Large intestine (tissue), 3 donors: ENCODE measurements at regions not wholly inside any gene's neighbourhood (a gene's known extent, or its start where the extent isn't known, plus 50 kb on each side); places are given as distances from the start of the nearest gene placed in this dataset.

Experiments used
- DNase-seq, 2 donors: peaks; one replicate each; pipeline versions ENCODE4 v3.0.0 to v3.0.0-alpha.2; 2013
- H3K27ac ChIP-seq: one replicate; pipeline ENCODE4 v1.5.1; 2013; ENCODE audit warnings: low read length
- H3K27me3 ChIP-seq: 2 replicates; pipeline ENCODE4 v1.6.1; 2013; ENCODE audit warnings: low read length; ENCODE audit not compliant: control insufficient read depth, insufficient read depth
- H3K36me3 ChIP-seq: 2 replicates; pipeline ENCODE4 v1.6.1; 2013; ENCODE audit warnings: low read length; ENCODE audit not compliant: control insufficient read depth, insufficient read depth
- H3K4me1 ChIP-seq: one replicate; pipeline ENCODE4 v1.6.1; 2013; ENCODE audit warnings: low read length; ENCODE audit not compliant: control insufficient read depth, insufficient read depth
- H3K4me3 ChIP-seq: one replicate; pipeline ENCODE4 v1.5.1; 2013; ENCODE audit warnings: low read length
- H3K9me3 ChIP-seq: one replicate; pipeline ENCODE4 v1.6.1; 2013; ENCODE audit warnings: mild to moderate bottlenecking, low read depth, low read length, moderate library complexity; ENCODE audit not compliant: control insufficient read depth
- WGBS: methylation state at CpG from one replicate; pipeline ENCODE4 v1.1.5; 2013; ENCODE audit warnings: low lambda C conversion rate; ENCODE audit not compliant: insufficient coverage; 5-methylcytosine and 5-hydroxymethylcytosine counted together

- Histone ChIP-seq H3K36me3 (no peaks in the 10 kb centered on the region), H3K9me3 (no peaks in the 10 kb centered on the region), H3K4me1 (no peaks in the 10 kb centered on the region), H3K27ac (no peak overlapping the region), H3K4me3 (no peak overlapping the region), H3K27me3 (no peaks in the 10 kb centered on the region)
- no peak for DNase-seq
These were observed 81.6 kb upstream of the MPDZ start for GRCh38 chr9:13361076-13361475.

DNA sequence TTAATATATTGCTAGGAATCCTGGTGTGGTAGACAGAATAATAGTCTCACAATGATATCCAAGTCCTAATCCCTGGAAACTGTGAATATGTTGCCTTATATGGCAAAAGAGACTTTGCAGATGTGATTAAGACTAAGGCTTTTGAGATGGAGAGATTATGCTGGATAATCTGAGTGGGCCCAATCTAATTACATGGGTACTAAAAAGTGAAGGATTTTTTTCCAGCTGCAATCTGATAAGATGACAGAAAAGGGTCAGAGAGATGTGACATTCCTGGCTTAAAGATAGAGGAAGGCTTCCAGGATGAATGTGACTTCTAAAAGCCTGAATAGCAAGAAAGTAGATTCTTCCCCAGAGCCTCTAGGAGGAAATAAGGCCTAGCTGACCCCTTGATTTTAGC lies 80.7 kb upstream of the MPDZ start:
- H3K9me3 ChIP-seq: no peaks in the 10 kb centered on the region
- no peak overlapping the region for H3K4me3 ChIP-seq
- H3K4me1 ChIP-seq: no peaks in the 10 kb centered on the region
- no peaks in the 10 kb centered on the region for H3K36me3 ChIP-seq
- no peak for DNase-seq
- H3K27ac ChIP-seq: no peak overlapping the region
- H3K27me3 ChIP-seq: no peaks in the 10 kb centered on the region

DNA sequence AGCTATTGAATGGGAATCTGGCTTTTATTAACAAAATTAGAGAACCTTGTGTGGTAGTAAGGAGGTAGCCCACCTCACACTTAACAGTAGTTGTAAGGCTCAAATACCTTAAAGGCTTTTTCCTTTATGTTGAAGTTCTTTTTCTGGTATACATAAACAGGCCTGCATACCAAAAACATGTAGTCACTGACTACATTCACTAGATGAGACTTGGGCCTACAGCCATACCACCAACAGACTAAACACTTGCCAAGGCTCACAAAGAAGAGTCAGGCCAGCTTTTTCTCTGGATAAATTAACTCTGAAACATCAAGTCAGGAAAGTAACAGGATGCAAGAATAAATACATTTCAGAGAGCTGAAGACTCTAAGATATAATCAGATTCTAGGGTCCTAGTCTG lies 78.6 kb upstream of the MPDZ start:
- peak; percentile 2 to 16 for DNase-seq

GRCh38 chr9:13354733-13355132 lies 75.2 kb upstream of the MPDZ start:
- WGBS: 57% methylated on average over 1 of the region's 2 CpGs
- H3K4me3 ChIP-seq: no peak overlapping the region
- no peak overlapping the region for H3K27ac ChIP-seq
- H3K36me3 ChIP-seq: no peaks in the 10 kb centered on the region
- DNase-seq: no peak
- H3K27me3 ChIP-seq: no peaks in the 10 kb centered on the region
- H3K9me3 ChIP-seq: no peaks in the 10 kb centered on the region
- H3K4me1 ChIP-seq: no peaks in the 10 kb centered on the region

More for the DNA sequence above, 78.6 kb upstream of the MPDZ start:
- H3K27me3 ChIP-seq: no peaks in the 10 kb centered on the region
- no peaks in the 10 kb centered on the region for H3K9me3 ChIP-seq
- H3K27ac ChIP-seq: no peak overlapping the region
- H3K4me1 ChIP-seq: no peaks in the 10 kb centered on the region
- no peaks in the 10 kb centered on the region for H3K36me3 ChIP-seq
- no peak overlapping the region for H3K4me3 ChIP-seq

GRCh38 chr9:13352451-13352979 lies 73.0 kb upstream of the MPDZ start:
- no peaks in the 10 kb centered on the region for H3K36me3 ChIP-seq
- WGBS: 80% methylated on average over 1 of the region's 4 CpGs
- DNase-seq: no peak
- H3K4me3 ChIP-seq: no peak overlapping the region
- H3K4me1 ChIP-seq: no peaks in the 10 kb centered on the region
- H3K27me3 ChIP-seq: no peaks in the 10 kb centered on the region
- H3K27ac ChIP-seq: no peak overlapping the region
- no peaks in the 10 kb centered on the region for H3K9me3 ChIP-seq

GRCh38 chr9:13351778-13352386 lies 72.4 kb upstream of the MPDZ start:
- WGBS: 18% methylated on average over 3 of the region's 3 CpGs
- Histone ChIP-seq H3K4me3 (no peak overlapping the region), H3K9me3 (no peaks in the 10 kb centered on the region), H3K36me3 (no peaks in the 10 kb centered on the region), H3K4me1 (no peaks in the 10 kb centered on the region), H3K27ac (no peak overlapping the region), H3K27me3 (no peaks in the 10 kb centered on the region)
- DNase-seq: peak in 1 of 2 donors; percentile 11

DNA sequence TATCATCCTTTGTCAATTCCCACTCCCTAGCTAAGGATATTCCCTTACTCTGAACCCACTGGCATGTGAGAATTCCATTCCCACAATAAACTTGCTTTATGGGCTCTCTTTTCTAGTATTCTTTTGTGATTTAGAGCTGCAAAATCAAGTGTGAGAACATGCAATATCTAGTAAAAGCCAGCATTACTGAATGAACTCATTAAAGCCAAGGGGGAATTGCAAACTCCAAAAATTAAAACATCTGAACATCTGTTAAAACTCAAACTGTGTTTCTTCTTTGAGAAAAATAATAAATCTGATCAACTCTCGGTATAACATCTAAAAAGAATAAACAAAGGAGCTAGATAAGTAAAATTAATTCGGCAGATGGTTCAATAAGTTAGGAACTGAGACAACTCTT lies 53.1 kb upstream of the MPDZ start:
- WGBS: 82% methylated on average over 2 of the region's 2 CpGs
- H3K4me1 ChIP-seq: no peaks in the 10 kb centered on the region
- no peaks in the 10 kb centered on the region for H3K27me3 ChIP-seq
- H3K36me3 ChIP-seq: no peaks in the 10 kb centered on the region
- no peak for DNase-seq
- no peak overlapping the region for H3K27ac ChIP-seq
- no peak overlapping the region for H3K4me3 ChIP-seq
- no peaks in the 10 kb centered on the region for H3K9me3 ChIP-seq

DNA sequence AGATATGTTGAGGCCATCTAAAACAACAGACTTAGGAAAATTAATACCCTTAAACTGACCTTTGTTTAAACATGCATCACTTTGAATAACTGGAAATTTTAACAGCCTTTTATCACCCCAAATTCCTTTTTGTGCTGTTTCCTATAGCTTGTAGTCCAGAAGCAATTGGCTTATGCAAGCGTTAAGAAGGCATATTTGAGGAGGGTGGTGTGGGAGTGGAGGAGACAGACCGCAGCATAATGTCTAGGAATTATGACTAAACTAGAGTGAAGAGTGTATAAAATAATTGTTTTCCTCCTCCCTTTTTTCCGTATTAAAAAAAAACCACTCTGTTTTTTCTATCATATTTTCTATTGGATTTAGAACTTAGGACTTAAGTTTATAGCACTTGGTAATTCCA lies 51.8 kb upstream of the MPDZ start:
- H3K4me1 ChIP-seq: no peaks in the 10 kb centered on the region
- no peak overlapping the region for H3K4me3 ChIP-seq
- DNase-seq: no peak
- 88% methylated on average over 3 of the region's 3 CpGs for WGBS
- H3K9me3 ChIP-seq: no peaks in the 10 kb centered on the region
- H3K27me3 ChIP-seq: no peaks in the 10 kb centered on the region
- no peaks in the 10 kb centered on the region for H3K36me3 ChIP-seq
- H3K27ac ChIP-seq: no peak overlapping the region

DNA sequence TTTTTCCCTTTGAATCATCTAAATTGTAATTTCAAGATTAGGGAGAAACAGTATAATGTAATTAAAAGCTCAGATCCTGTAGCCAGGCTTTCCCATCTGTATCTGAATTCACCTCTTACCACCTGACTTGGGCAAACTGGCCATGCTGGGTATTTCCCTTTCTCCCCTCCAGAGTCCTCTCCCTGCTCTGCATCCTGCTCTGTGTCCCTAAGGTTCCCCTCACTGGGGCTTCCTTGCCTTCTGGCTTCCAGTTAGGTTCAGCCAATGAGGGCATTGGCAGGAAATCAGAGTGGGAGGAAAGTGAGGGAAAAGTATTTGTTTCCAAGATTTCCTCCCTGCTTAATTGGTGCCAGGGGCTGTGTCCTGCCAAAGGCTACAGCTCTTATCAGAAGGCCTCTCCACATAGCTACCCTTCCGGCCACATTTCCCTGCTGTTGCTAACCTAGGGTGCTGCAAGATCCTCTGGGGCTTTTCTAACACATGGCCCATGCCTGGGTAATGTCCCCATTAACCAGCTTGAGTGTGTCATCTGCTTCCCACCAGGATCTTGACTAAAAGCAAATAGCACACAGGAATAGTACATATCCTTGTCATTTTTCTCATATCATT lies 51.0 kb upstream of the MPDZ start:
- Histone ChIP-seq H3K27me3 (no peaks in the 10 kb centered on the region), H3K4me1 (no peaks in the 10 kb centered on the region), H3K27ac (no peak overlapping the region), H3K9me3 (no peaks in the 10 kb centered on the region), H3K36me3 (no peaks in the 10 kb centered on the region), H3K4me3 (no peak overlapping the region)
- WGBS: no CpG with 5 or more reads among the region's 1 CpG
- DNase-seq: no peak
